ENCODE measurements at regions not wholly inside any gene's neighbourhood (a gene's known extent, or its start where the extent isn't known, plus 50 kb on each side); places are given as distances from the start of the nearest gene placed in this dataset.

GRCh38 chr2:128410035-128410757, 91.5 kb upstream of the HS6ST1 start:
- TF ChIP-seq POLR2A (IDR thresholded peaks at IDR 0.05) (no peak), CTCF (IDR thresholded peaks at IDR 0.05) (no peak)

All from Peyer's patch (tissue), 4 donors.